AML-193 (cell line): ENCODE measurements at regions not wholly inside any gene's neighbourhood (a gene's known extent, or its start where the extent isn't known, plus 50 kb on each side); places are given as distances from the start of the nearest gene placed in this dataset.
"Not testable (repeated sequence)": the region's sequence is repeated elsewhere in the genome, so short reads cannot be mapped to it uniquely, and the experiment has no call there.

Experiments
- DNase-seq, 2 experiments: peaks; one replicate each; lab custom pipeline; 2025; lab: John Stamatoyannopoulos, UW

- DNase-seq: no peak
Measured at GRCh38 chr3:187795207-187795960, 50.1 kb upstream of the BCL6 start.

GRCh38 chr3:187798126-187798525 is 52.9 kb upstream of the BCL6 start:
- DNase-seq: no peak

- DNase-seq: no peak
Measured at GRCh38 chr3:187798531-187799530, 53.6 kb upstream of the BCL6 start.

- no peak for DNase-seq
Measured at GRCh38 chr3:187799942-187800641, 54.8 kb upstream of the BCL6 start.

- DNase-seq: no peak
Measured at GRCh38 chr3:187801152-187801551, 55.9 kb upstream of the BCL6 start.

- DNase-seq: no peak
Measured at GRCh38 chr3:187802203-187802927, 57.1 kb upstream of the BCL6 start.

GRCh38 chr3:187802928-187803259 is 57.6 kb upstream of the BCL6 start:
- no peak for DNase-seq

GRCh38 chr3:187804120-187804744 is 59.0 kb upstream of the BCL6 start:
- DNase-seq: no peak

GRCh38 chr3:187804745-187805121 is 59.5 kb upstream of the BCL6 start:
- no peak for DNase-seq

GRCh38 chr3:187805774-187806173 is 60.5 kb upstream of the BCL6 start:
- DNase-seq: no peak

- no peak for DNase-seq
Measured at GRCh38 chr3:187807086-187807862, 62.0 kb upstream of the BCL6 start.

GRCh38 chr3:187808527-187808895 is 63.2 kb upstream of the BCL6 start:
- no peak for DNase-seq

GRCh38 chr3:187809612-187809991 is 64.3 kb upstream of the BCL6 start:
- DNase-seq: no peak

- DNase-seq: no peak
Measured at GRCh38 chr3:187810021-187810446, 64.8 kb upstream of the BCL6 start.

GRCh38 chr3:187811585-187812250 is 66.5 kb upstream of the BCL6 start:
- DNase-seq: peak; percentile 9 to 18

GRCh38 chr3:187812496-187812895 is 67.2 kb upstream of the BCL6 start:
- DNase-seq: no peak

- DNase-seq: no peak
Measured at GRCh38 chr3:187813198-187813597, 67.9 kb upstream of the BCL6 start.

- DNase-seq: not testable (repeated sequence)
Measured at GRCh38 chr3:187817766-187818165, 72.5 kb upstream of the BCL6 start.

GRCh38 chr3:187821616-187822317 is 76.5 kb upstream of the BCL6 start:
- DNase-seq: no peak
